DOHH2 (cell line): ENCODE measurements at regions not wholly inside any gene's neighbourhood (a gene's known extent, or its start where the extent isn't known, plus 50 kb on each side); places are given as distances from the start of the nearest gene placed in this dataset.

Experiments used
- H3F3A ChIP-seq: fragments of 200-600 bp; sonication (generic), shearing (Covaris generic); 2 replicates; pipeline ENCODE4 v1.6.0; 2016; ENCODE audit warnings: antibody characterized with exemption, mild to moderate bottlenecking; ENCODE audit not compliant: control insufficient read depth, insufficient read depth
- H3K27ac ChIP-seq: fragments of 200-600 bp; sonication (generic); 2 replicates; pipeline ENCODE4 v1.5.1; 2014; ENCODE audit warnings: low read depth, mild to moderate bottlenecking, low read length, moderate library complexity
- H3K27me3 ChIP-seq: fragments of 200-600 bp; sonication (generic); 2 replicates; pipeline ENCODE4 v1.6.1; 2014; ENCODE audit warnings: mild to moderate bottlenecking, low read length, mixed read lengths; ENCODE audit not compliant: control insufficient read depth
- H3K36me3 ChIP-seq: fragments of 200-600 bp; sonication (generic); 2 replicates; pipeline ENCODE4 v1.6.1; 2014; ENCODE audit warnings: mild to moderate bottlenecking, low read length, moderate library complexity, mixed read lengths; ENCODE audit not compliant: control insufficient read depth
- H3K4me1 ChIP-seq: fragments of 200-600 bp; sonication (generic); 2 replicates; pipeline ENCODE4 v1.6.1; 2014; ENCODE audit warnings: mild to moderate bottlenecking, low read length, mixed read lengths; ENCODE audit not compliant: control insufficient read depth
- H3K4me2 ChIP-seq: fragments of 200-600 bp; sonication (generic); 2 replicates; pipeline ENCODE4 v1.6.0; 2014; ENCODE audit warnings: mild to moderate bottlenecking, low read length, moderate library complexity
- H3K4me3 ChIP-seq: fragments of 200-600 bp; sonication (generic); 2 replicates; pipeline ENCODE4 v1.5.1; 2014; ENCODE audit warnings: mild to moderate bottlenecking, low read length, mixed read lengths
- H3K79me2 ChIP-seq: fragments of 200-600 bp; sonication (generic); 2 replicates; pipeline ENCODE4 v1.6.1; 2014; ENCODE audit warnings: mild to moderate bottlenecking, low read length, mixed read lengths; ENCODE audit not compliant: control insufficient read depth
- H3K9me2 ChIP-seq: fragments of 200-600 bp; sonication (generic); replicated peaks from 2 replicates; pipeline ENCODE4 v1.6.1; 2014; ENCODE audit warnings: mild to moderate bottlenecking, low read length, mixed read lengths; ENCODE audit not compliant: control insufficient read depth
- H3K9me3 ChIP-seq: fragments of 200-600 bp; sonication (generic); 2 replicates; pipeline ENCODE4 v1.6.1; 2014; ENCODE audit warnings: antibody characterized with exemption, low read length, mixed read lengths; ENCODE audit not compliant: control insufficient read depth, insufficient read depth
- H4K20me1 ChIP-seq: fragments of 200-600 bp; sonication (generic); 2 replicates; pipeline ENCODE4 v1.6.0; 2014; ENCODE audit warnings: low read depth, mild to moderate bottlenecking, antibody characterized with exemption, low read length, moderate library complexity; ENCODE audit not compliant: control insufficient read depth, insufficient read depth
- CTCF ChIP-seq: fragments of 200-600 bp; sonication (generic); IDR thresholded peaks from one replicate; pipeline ENCODE4 v1.5.1; 2014; ENCODE audit warnings: antibody characterized with exemption, mild to moderate bottlenecking, low read depth, low read length; ENCODE audit not compliant: poor library complexity, severe bottlenecking
- EZH2phosphoT487 ChIP-seq: fragments of 200-600 bp; sonication (generic); IDR thresholded peaks from 2 replicates; pipeline ENCODE4 v1.6.1; 2017; ENCODE audit warnings: borderline replicate concordance, mild to moderate bottlenecking, antibody characterized with exemption, low read length, moderate library complexity, mixed read lengths

GRCh38 chr5:110103081-110103480 is 413.4 kb downstream of the MAN2A1 start:
- Histone ChIP-seq H3K79me2 (no peaks in the 10 kb centered on the region), H3K4me1 (no peaks in the 10 kb centered on the region), H3K9me3 (no peaks in the 10 kb centered on the region), H3F3A (no peaks in the 10 kb centered on the region), H3K27ac (no peak overlapping the region), H3K4me3 (no peak overlapping the region), H3K36me3 (no peaks in the 10 kb centered on the region), H3K4me2 (no peak overlapping the region), H4K20me1 (no peaks in the 10 kb centered on the region), H3K9me2 (no peaks in the 10 kb centered on the region), H3K27me3 (no peaks in the 10 kb centered on the region)
- TF ChIP-seq EZH2phosphoT487 (no peak), CTCF (no peak)

- Histone ChIP-seq H3K9me2 (no peaks in the 10 kb centered on the region), H4K20me1 (no peaks in the 10 kb centered on the region), H3K4me1 (no peaks in the 10 kb centered on the region), H3F3A (no peaks in the 10 kb centered on the region), H3K27me3 (no peaks in the 10 kb centered on the region), H3K4me2 (no peak overlapping the region), H3K9me3 (no peaks in the 10 kb centered on the region), H3K4me3 (no peak overlapping the region), H3K36me3 (no peaks in the 10 kb centered on the region), H3K79me2 (no peaks in the 10 kb centered on the region), H3K27ac (no peak overlapping the region)
- no peak for TF ChIP-seq EZH2phosphoT487
- TF ChIP-seq CTCF, result no peak
These were observed 414.5 kb downstream of the MAN2A1 start for GRCh38 chr5:110104060-110104725.

- no peaks in the 10 kb centered on the region for H3F3A ChIP-seq
- H3K4me3 ChIP-seq, result no peak overlapping the region
- no peaks in the 10 kb centered on the region for H3K36me3 ChIP-seq
- no peaks in the 10 kb centered on the region for H3K4me1 ChIP-seq
- H3K79me2 ChIP-seq, result no peaks in the 10 kb centered on the region
- no peak overlapping the region for H3K4me2 ChIP-seq
- H3K9me3 ChIP-seq, result no peaks in the 10 kb centered on the region
- no peaks in the 10 kb centered on the region for H3K27me3 ChIP-seq
- H4K20me1 ChIP-seq, result no peaks in the 10 kb centered on the region
- TF ChIP-seq CTCF (no peak), EZH2phosphoT487 (no peak)
- no peaks in the 10 kb centered on the region for H3K9me2 ChIP-seq
- no peak overlapping the region for H3K27ac ChIP-seq
These were observed 415.3 kb downstream of the MAN2A1 start for GRCh38 chr5:110104726-110105669.
